ENCODE measurements at regions not wholly inside any gene's neighbourhood (a gene's known extent, or its start where the extent isn't known, plus 50 kb on each side); places are given as distances from the start of the nearest gene placed in this dataset.

DNA sequence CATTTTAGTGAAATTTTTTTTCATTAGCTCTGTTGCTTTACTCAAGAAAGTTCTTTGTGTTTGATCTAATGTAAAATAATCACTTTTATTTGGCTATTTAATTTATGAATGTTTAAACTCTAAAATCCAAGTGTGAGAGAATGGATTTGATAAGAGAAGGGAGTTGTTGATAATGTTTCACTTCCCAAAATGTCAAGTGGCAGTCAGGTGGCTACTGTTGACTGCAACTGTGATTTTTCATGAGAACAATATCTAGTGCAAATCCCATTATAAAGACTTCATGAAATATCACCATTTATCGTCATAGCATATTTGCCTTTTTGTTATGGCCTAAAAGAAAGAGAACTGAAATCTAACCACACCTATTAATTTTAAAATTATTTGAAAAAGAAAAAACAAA lies 118.3 kb upstream of the SNX2 start:
- Histone ChIP-seq H3K9me1 (replicated peaks; ENCODE audit: control insufficient read depth, extremely low read depth, insufficient read depth, low read length) (no peaks in the 10 kb centered on the region), H3K4me3 (replicated peaks in 1 of 3; ENCODE audit: insufficient read depth in 1 of 3, low read depth in 1 of 3, low read length in 3 of 3) (no peak overlapping the region), H3K27me3 (ENCODE audit: control insufficient read depth in 2 of 2, insufficient read depth in 2 of 2, low read length in 2 of 2) (no peaks in the 10 kb centered on the region), H4K20me1 (replicated peaks; ENCODE audit: control insufficient read depth, extremely low read depth, insufficient read depth, low read length) (no peaks in the 10 kb centered on the region), H3K27ac (ENCODE audit: insufficient read depth, low read depth, low read length) (no peak overlapping the region), H3K79me2 (ENCODE audit: control insufficient read depth, insufficient read depth, low read length) (no peaks in the 10 kb centered on the region), H3K36me3 (ENCODE audit: control insufficient read depth in 2 of 2, extremely low read depth in 1 of 2, insufficient read depth in 2 of 2, low read length in 2 of 2) (no peaks in the 10 kb centered on the region), H3K4me1 (ENCODE audit: control insufficient read depth, extremely low read depth, insufficient read depth, low read length) (no peaks in the 10 kb centered on the region), H3K9ac (replicated peaks; ENCODE audit: extremely low read depth, insufficient read depth, low read length) (no peak overlapping the region), H3K4me2 (ENCODE audit: insufficient read depth, low read length) (no peak overlapping the region), H3K9me3 (replicated peaks; ENCODE audit: control insufficient read depth, insufficient read depth, low read length) (no peaks in the 10 kb centered on the region), H2AFZ (ENCODE audit: low read depth, low read length) (no peak overlapping the region)
- BruUV-seq (replicated peaks): no TSS peak
- intact Hi-C loops (cut with micrococcal nuclease) (no loop called here), dilution Hi-C loops (cut with MboI; ENCODE audit: extremely low pct_ligation_motif_present, low sequenced_read_pairs) (no loop called here)
- TF ChIP-seq, protein P1, sequence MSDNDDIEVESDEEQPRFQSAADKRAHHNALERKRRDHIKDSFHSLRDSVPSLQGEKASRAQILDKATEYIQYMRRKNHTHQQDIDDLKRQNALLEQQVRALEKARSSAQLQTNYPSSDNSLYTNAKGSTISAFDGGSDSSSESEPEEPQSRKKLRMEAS (IDR thresholded peaks at IDR 0.05; ENCODE audit: insufficient read depth, insufficient read length): no peak
- TF ChIP-seq JUN (IDR thresholded peaks at IDR 0.05; ENCODE audit: borderline replicate concordance, insufficient read depth, insufficient read length, low read depth) (no peak), POLR2A (IDR thresholded peaks at IDR 0.05; ENCODE audit: low read depth, low read length) (no peak), MYC (IDR thresholded peaks at IDR 0.05; ENCODE audit: low read depth, low read length) (no peak), GATA2 (IDR thresholded peaks at IDR 0.05; ENCODE audit: insufficient read depth, insufficient read length, low read depth, low read length) (no peak), POLR2AphosphoS5 (IDR thresholded peaks at IDR 0.05; ENCODE audit: insufficient read depth, low read depth, low read length) (no peak), EZH2 (IDR thresholded peaks at IDR 0.05; ENCODE audit: borderline replicate concordance, low read depth, low read length, severe bottlenecking) (no peak), FOS (IDR thresholded peaks at IDR 0.05; ENCODE audit: borderline replicate concordance, insufficient read depth, low read length) (no peak)
- TF ChIP-seq, protein P2, sequence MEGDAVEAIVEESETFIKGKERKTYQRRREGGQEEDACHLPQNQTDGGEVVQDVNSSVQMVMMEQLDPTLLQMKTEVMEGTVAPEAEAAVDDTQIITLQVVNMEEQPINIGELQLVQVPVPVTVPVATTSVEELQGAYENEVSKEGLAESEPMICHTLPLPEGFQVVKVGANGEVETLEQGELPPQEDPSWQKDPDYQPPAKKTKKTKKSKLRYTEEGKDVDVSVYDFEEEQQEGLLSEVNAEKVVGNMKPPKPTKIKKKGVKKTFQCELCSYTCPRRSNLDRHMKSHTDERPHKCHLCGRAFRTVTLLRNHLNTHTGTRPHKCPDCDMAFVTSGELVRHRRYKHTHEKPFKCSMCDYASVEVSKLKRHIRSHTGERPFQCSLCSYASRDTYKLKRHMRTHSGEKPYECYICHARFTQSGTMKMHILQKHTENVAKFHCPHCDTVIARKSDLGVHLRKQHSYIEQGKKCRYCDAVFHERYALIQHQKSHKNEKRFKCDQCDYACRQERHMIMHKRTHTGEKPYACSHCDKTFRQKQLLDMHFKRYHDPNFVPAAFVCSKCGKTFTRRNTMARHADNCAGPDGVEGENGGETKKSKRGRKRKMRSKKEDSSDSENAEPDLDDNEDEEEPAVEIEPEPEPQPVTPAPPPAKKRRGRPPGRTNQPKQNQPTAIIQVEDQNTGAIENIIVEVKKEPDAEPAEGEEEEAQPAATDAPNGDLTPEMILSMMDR (IDR thresholded peaks at IDR 0.05; ENCODE audit: extremely low read depth in 1 of 2, insufficient read depth in 1 of 2, low read depth in 1 of 2, low read length in 2 of 2): no peak
- ChIA-PET CTCF (no interaction called here), POLR2A (no interaction called here)
- peak; percentile 64 for FAIRE-seq
- no peak for DNase-seq (ENCODE audit: low read depth, low spot score)
